ENCODE measurements at regions not wholly inside any gene's neighbourhood (a gene's known extent, or its start where the extent isn't known, plus 50 kb on each side); places are given as distances from the start of the nearest gene placed in this dataset.

DNA sequence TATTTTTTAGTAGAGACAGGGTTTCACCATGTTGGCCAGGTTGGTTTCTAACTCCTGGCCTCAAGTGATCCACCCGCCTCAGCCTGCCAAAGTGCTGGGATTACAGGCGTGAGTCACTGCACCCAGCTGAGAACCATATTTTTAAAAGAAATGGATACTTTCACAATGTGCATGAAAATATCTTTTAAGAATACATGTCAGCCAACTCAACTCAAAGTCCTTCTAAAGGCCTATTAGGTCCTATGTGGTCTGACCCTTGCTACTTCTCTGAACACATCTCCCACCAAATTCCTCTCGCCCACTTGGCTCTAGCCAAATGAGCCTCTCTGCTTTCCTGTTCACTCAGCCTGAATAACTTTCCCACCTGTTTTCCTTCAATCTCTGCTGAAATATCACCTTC is 119.6 kb downstream of the MTX2 start:
- no peak for DNase-seq (ENCODE audit: low read depth, low spot score)
- TF ChIP-seq, protein P1, sequence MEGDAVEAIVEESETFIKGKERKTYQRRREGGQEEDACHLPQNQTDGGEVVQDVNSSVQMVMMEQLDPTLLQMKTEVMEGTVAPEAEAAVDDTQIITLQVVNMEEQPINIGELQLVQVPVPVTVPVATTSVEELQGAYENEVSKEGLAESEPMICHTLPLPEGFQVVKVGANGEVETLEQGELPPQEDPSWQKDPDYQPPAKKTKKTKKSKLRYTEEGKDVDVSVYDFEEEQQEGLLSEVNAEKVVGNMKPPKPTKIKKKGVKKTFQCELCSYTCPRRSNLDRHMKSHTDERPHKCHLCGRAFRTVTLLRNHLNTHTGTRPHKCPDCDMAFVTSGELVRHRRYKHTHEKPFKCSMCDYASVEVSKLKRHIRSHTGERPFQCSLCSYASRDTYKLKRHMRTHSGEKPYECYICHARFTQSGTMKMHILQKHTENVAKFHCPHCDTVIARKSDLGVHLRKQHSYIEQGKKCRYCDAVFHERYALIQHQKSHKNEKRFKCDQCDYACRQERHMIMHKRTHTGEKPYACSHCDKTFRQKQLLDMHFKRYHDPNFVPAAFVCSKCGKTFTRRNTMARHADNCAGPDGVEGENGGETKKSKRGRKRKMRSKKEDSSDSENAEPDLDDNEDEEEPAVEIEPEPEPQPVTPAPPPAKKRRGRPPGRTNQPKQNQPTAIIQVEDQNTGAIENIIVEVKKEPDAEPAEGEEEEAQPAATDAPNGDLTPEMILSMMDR (IDR thresholded peaks at IDR 0.05; ENCODE audit: insufficient read depth, low read length, missing control alignments), result no peak
- ChIA-PET CTCF (no interaction called here), POLR2A (no interaction called here)
- no peak overlapping the region for H3K4me3 ChIP-seq (ENCODE audit: low read depth, low read length)

DNA sequence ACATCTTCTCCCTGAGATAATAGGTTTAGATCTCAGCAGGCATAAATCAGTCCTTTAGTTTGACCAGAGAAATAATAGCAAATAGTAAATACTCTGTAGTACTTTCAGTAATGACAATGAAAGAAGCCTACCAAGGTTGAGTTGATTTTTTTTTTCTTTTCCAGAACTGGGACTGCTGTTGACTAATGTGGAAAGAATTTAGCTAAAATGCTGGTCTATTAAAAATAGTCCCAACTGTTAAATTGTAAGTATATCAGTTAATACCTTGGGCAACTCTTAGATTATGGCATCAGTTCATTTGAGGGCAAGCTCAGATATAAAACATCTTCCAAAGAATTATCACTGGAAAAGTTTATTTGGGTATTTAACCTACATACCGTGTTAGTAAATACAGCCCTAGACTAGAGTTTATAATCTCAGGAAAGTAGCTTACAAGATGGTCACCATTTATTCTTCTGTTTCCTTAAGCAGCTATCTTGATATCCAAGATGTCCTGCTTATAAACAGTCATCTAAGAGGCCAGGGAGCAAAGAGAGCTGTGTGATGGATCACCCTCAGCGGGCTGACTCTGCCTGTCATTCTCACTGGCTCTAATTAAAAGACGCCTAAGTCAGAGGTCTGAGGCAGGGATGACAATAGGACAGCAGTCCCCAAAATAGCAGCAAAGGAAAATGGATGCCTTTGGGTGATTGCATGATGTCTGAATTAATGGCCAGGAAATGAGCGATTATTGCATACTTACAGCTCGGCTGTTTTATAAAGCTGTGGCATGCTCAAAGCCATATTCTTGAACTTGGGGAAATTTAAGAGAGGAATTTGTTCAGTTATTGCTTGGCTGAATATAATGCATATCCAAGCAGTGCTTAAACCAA is 121.3 kb downstream of the MTX2 start:
- CTCF ChIA-PET, result interaction anchor here (0.5 to 1.5 kb wide), 2 partner anchors 247 to 250 kb away, joined by 3 to 4 read pairs; no protein-coding TSS in a partner anchor

DNA sequence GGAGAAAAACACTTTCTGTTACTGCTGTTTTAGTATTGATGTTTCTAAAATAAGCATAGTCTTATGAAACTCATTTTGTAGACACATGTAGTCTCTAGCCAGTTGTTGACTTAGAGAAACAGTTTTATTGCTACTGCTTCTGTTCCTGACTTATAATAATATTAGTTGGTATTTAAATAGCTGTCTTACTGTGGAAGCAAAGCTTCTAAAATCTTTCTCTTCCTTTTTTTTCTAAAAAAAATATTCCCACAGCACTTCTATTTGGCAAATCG is 121.8 kb downstream of the MTX2 start:
- POLR2A ChIA-PET, result no interaction called here
- DNase-seq (ENCODE audit: low read depth, low spot score), result peak; percentile 37
- no peak overlapping the region for H3K4me3 ChIP-seq (ENCODE audit: low read depth, low read length)
- TF ChIP-seq, protein P1 (IDR thresholded peaks at IDR 0.05; ENCODE audit: insufficient read depth, low read length, missing control alignments), result no peak
- CTCF ChIA-PET, result interaction anchor here (1.5 kb wide), 1 partner anchor 251 kb away, joined by 4 read pairs; no protein-coding TSS in a partner anchor

More for the DNA sequence above, 121.3 kb downstream of the MTX2 start:
- no peak overlapping the region for H3K4me3 ChIP-seq (ENCODE audit: low read depth, low read length)
- DNase-seq (ENCODE audit: low read depth, low spot score), result no peak
- TF ChIP-seq, protein P1 (IDR thresholded peaks at IDR 0.05; ENCODE audit: insufficient read depth, low read length, missing control alignments), result no peak
- POLR2A ChIA-PET, result no interaction called here

DNA sequence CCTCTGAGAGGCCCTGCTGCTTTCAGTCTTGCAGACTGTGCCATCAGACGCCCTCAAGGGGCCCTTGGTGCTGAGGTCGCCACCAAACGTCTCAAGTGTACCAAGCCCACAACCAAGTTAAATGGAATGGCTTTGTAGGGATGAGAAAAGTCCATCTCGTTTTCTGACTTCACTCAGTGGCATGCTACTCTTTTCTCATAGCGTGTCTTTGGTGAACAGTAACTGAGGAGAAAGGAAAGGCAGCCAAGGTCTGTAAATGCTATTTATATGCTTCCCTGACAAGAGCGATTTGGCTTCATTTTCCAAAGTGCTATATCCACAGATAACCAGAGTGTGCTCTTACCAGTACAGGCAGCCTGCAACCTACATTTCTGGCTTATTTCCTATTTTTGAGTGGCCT is 123.0 kb downstream of the MTX2 start:
- no peak overlapping the region for H3K4me3 ChIP-seq (ENCODE audit: low read depth, low read length)
- TF ChIP-seq, protein P1 (IDR thresholded peaks at IDR 0.05; ENCODE audit: insufficient read depth, low read length, missing control alignments), result no peak
- ChIA-PET POLR2A (no interaction called here), CTCF (no interaction called here)
- no peak for DNase-seq (ENCODE audit: low read depth, low spot score)

DNA sequence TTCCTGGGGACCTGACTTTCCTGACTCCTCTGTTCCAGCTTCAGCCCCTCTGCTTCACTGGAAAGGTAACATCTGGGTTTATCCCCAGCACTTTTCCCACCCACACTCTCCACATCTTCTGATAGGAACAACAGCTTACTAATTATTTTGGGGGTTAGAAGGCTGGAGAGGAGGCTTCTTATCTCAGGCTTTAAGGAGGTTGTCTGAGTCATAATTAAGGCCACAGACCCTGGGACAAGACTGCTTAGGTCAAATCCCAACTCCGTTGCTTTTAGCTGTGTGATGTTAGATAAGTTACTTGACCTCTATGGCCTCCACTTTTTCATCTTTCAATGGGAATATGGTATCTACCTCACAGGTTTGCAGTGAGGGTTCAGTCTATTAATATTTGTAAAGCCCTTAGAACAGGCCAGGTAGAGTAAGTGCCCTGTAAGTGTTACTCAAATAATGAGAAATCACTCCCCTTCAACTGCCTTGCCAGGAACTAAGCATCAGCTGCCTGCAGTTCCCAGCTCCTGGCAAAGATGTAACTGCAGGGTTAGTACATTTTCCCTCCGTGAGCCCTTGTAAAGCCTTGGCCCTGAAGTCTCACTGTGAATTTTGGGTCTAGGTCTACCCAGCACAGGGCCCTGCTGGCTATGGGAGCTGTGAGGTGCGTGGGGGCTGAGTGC is 123.6 kb downstream of the MTX2 start:
- TF ChIP-seq, protein P1 (IDR thresholded peaks at IDR 0.05; ENCODE audit: insufficient read depth, low read length, missing control alignments), result no peak
- H3K4me3 ChIP-seq (ENCODE audit: low read depth, low read length), result no peak overlapping the region
- CTCF ChIA-PET, result interaction anchor here (0.9 to 1.8 kb wide), 2 partner anchors 58 to 62 kb away, joined by 3 to 4 read pairs; no protein-coding TSS in a partner anchor
- DNase-seq (ENCODE audit: low read depth, low spot score), result no peak
- POLR2A ChIA-PET, result no interaction called here

DNA sequence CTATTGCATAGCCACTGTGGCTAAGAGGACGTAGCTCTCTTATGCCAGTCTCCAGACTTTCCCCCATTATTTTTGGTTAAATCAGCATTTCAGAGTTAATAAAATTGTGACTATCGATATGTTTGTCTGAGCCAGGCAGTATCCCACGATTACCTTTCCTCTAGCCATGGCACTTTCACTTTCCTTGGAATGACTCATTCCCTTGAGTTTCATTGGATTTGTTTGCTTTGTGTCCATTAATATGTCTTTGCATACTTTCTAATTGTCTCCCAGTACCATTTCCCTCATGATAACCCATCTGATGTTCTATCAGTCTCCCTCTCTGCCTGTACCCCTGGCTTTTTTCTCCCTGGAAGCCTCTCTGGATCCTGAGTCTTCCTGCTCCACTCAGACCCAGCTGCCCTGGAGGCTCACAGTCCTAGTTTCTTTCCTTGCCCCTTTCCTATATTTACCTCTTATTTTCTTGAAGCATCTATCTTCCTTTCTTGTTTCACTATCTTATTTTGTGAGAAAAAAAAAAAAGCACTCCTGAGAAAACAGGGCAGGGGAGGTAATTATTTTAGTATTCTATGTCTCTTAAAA is 126.1 kb downstream of the MTX2 start:
- DNase-seq (ENCODE audit: low read depth, low spot score), result no peak
- TF ChIP-seq, protein P1 (IDR thresholded peaks at IDR 0.05; ENCODE audit: insufficient read depth, low read length, missing control alignments), result no peak
- ChIA-PET CTCF (no interaction called here), POLR2A (no interaction called here)
- no peak overlapping the region for H3K4me3 ChIP-seq (ENCODE audit: low read depth, low read length)

All from AG04449 (cell line).